ENCODE measurements at regions not wholly inside any gene's neighbourhood (a gene's known extent, or its start where the extent isn't known, plus 50 kb on each side); places are given as distances from the start of the nearest gene placed in this dataset.

DNA sequence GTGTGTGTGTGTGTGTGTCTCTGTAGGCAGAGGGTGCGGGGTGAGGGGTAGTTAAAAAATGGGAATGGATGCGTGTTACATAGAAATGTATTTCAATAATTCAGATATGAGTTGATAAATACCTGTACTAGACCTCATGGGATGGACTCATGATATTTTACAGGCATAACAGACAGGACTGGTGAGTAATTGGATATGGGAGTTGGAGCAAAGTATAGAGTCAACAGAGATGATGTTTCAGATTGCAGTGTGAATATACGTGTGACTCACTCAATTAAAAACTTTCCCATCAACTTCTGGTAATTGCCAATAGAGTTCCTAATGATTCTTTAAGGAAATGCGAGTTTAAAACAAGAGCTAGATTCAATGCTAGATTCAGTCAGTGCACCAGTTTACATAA is 711.9 kb downstream of the C12orf50 start:
- TF ChIP-seq, protein P1, sequence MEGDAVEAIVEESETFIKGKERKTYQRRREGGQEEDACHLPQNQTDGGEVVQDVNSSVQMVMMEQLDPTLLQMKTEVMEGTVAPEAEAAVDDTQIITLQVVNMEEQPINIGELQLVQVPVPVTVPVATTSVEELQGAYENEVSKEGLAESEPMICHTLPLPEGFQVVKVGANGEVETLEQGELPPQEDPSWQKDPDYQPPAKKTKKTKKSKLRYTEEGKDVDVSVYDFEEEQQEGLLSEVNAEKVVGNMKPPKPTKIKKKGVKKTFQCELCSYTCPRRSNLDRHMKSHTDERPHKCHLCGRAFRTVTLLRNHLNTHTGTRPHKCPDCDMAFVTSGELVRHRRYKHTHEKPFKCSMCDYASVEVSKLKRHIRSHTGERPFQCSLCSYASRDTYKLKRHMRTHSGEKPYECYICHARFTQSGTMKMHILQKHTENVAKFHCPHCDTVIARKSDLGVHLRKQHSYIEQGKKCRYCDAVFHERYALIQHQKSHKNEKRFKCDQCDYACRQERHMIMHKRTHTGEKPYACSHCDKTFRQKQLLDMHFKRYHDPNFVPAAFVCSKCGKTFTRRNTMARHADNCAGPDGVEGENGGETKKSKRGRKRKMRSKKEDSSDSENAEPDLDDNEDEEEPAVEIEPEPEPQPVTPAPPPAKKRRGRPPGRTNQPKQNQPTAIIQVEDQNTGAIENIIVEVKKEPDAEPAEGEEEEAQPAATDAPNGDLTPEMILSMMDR (conservative IDR thresholded peaks at IDR 0.05), result no peak
- no peak overlapping the region for H3K27ac ChIP-seq

DNA sequence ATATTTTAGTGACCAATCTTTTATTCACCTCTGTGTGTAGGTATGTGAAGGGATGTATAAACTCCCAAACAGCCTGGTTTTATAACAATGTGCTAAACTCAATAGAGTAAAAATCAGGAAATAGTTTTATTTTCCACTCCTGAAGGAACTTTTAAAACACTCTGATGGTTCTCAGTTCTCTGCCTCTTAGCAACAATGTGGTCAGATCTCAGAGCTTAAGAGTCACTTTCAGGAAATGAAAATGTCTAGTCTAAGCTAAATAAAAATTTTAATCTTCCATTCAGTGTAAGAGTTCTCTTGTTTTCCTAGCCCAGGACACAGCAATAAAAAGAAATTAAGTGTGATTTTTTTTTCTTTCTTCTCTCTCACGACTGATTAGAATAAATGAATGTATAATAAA is 718.0 kb downstream of the C12orf50 start:
- TF ChIP-seq, protein P1 (conservative IDR thresholded peaks at IDR 0.05), result no peak
- H3K27ac ChIP-seq, result no peak overlapping the region

DNA sequence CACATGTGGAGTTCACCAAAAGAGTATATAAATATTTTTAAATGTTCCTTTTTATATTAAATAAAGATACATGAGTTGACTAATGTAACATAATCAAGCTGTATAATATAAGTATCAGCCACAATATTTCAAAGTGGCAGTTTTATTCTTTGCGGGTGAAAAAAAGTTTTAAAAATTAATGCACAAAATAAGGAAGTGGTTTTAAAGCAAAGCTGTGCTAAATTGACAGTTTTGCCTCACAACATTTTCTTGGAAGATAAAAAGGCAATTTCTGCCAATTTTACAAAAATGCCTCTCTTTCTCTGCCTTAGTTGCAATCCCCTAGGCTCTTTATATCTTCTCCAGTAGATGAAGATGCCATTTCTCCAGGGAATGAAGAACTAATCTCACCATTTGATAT is 719.1 kb downstream of the C12orf50 start:
- no peak overlapping the region for H3K27ac ChIP-seq
- TF ChIP-seq, protein P1 (conservative IDR thresholded peaks at IDR 0.05), result no peak

DNA sequence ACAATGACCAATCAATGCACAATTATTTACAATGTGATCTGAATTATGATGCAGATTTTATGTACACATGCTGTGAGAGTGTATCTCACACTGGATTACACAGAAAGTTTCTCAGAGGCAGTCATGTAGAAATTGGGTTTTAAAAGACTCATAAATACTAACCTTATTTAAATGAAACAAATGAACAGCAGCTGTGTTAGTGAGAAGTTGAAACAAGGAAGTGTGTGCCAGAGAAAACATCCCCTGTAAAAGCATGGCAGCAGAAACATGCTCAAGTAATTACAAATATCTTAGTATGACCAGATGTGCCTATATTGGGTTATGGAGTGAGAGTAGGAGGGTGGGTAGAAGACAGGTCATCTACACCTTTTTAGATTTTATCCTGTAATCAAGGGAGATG is 723.7 kb downstream of the C12orf50 start:
- TF ChIP-seq, protein P1 (conservative IDR thresholded peaks at IDR 0.05), result no peak
- no peak overlapping the region for H3K27ac ChIP-seq

DNA sequence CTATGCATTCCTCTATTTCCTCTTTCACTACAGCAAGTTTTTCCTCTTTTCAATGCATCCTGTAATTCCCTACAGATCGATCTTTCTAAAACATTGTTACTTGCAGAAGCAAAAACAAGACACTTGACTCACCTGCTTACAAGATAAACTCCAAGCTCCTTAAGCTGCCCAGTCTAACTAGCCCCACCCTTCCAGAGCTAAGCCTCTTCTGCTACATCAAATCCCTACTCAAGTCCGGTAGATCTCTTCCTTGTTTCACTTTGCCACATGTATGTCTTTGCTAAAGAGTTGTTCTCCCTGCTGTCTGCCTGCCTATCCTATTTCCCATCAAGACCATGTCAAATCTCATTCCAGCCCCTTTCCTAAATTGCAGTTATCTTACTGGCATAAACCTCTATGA is 724.8 kb downstream of the C12orf50 start:
- TF ChIP-seq, protein P1 (conservative IDR thresholded peaks at IDR 0.05), result no peak
- no peak overlapping the region for H3K27ac ChIP-seq

DNA sequence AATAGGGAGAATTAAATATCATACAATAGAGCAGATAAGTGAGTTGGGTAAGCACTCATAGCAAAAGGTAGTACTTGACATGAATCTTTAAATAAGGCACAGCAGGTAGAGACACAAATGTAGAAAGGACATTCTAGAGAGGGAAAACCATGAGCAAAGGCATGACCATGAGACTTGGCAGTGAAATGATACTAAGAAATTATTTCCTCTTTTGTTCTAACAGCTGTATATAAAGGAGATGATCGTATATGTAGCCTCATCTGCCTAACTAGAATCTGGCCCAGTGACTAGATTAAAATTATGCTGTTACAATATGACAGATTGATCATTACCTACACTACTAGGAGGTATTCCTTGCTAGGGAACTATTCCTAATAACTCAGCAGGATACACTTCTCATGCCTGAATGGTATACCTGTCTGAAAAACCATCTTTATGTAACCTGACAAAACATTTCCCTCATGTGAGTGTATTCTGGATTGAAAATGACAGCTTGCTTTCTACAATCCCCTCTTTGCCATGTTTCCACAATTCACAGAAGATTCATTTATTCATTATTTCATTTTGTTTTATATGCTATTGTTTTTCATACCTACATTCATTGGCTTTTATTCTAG is 725.7 kb downstream of the C12orf50 start:
- TF ChIP-seq, protein P1 (conservative IDR thresholded peaks at IDR 0.05), result no peak
- H3K27ac ChIP-seq, result no peak overlapping the region

DNA sequence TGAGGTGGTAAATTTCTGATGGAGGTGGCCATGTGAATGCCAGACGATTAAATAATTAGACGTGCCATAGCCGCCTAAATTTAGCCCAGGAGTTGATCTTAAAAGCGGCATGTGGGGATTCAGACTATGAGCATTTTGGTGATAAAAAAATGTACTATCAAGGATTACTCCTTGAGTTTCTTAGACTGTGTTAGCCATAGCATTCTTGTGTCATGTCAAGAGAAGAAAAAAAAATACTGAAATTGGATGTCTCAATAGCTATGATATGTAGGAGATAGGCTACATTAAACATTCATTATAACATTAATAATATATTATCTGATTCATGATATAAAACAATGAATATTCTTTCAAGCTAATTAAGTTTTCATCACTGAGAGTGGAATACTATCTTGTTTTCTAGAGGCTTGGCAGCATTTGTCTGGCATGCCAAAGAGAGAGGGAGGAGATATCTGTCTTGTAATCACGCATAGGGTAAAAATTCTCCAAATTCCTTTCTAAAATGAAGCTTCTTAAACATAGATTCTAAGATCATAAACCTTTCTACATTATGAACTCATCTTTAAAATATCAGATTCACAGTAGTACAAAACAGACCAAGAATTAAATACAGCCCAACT is 727.0 kb downstream of the C12orf50 start:
- TF ChIP-seq, protein P1 (conservative IDR thresholded peaks at IDR 0.05), result no peak
- H3K27ac ChIP-seq, result no peak overlapping the region
